ENCODE measurements at regions not wholly inside any gene's neighbourhood (a gene's known extent, or its start where the extent isn't known, plus 50 kb on each side); places are given as distances from the start of the nearest gene placed in this dataset.

GRCh38 chr3:18725668-18726407 is 300.7 kb upstream of the SATB1 start:
- WGBS, 2 donors (ENCODE audit: extremely low coverage in 2 of 2, insufficient read length in 2 of 2, insufficient replicate concordance in 1 of 2) = no CpG with 5 or more reads among the region's 6 CpGs
- Histone ChIP-seq H3K23ac (ENCODE audit: low read depth, low read length, poor library complexity) (no peak overlapping the region), H3K79me1 (ENCODE audit: low read depth, low read length) (no peaks in the 10 kb centered on the region), H4K8ac (ENCODE audit: low read depth, low read length) (no peak overlapping the region), H3K4me2 (ENCODE audit: insufficient read depth, low read length, poor library complexity, severe bottlenecking) (no peak overlapping the region), H2BK15ac (ENCODE audit: low read length) (no peak overlapping the region), H3K4ac (ENCODE audit: low read length) (no peak overlapping the region), H3K36me3 (replicated peaks in 1 of 2; ENCODE audit: control insufficient read depth in 2 of 2, insufficient read depth in 2 of 2, low read length in 2 of 2) (no peaks in the 10 kb centered on the region), H2BK5ac (ENCODE audit: low read length) (no peak overlapping the region), H3K18ac (ENCODE audit: low read length) (no peak overlapping the region), H2BK120ac (ENCODE audit: low read depth, low read length) (no peak overlapping the region), H3K4me3 (ENCODE audit: low read length in 2 of 2) (no peak overlapping the region), H3K27ac (replicated peaks; ENCODE audit: low read length) (no peak overlapping the region), H3K4me1 (ENCODE audit: control insufficient read depth in 2 of 2, insufficient read depth in 1 of 2, low read depth in 1 of 2, low read length in 2 of 2) (peaks cover 0 to 3% of the 10 kb centered on the region in 2 donors), H2AFZ (ENCODE audit: low read length) (no peak overlapping the region), H2BK12ac (ENCODE audit: low read length) (no peak overlapping the region), H2AK5ac (ENCODE audit: low read depth, low read length) (no peak overlapping the region), H3K27me3 (ENCODE audit: control insufficient read depth in 3 of 3, insufficient read depth in 3 of 3, low read depth in 1 of 3, low read length in 3 of 3) (no peaks in the 10 kb centered on the region), H3K9me3 (replicated peaks in 1 of 2; ENCODE audit: control insufficient read depth in 2 of 2, insufficient read depth in 1 of 2, low read depth in 1 of 2, low read length in 2 of 2) (no peaks in the 10 kb centered on the region), H3K9ac (ENCODE audit: low read depth, low read length, poor library complexity) (no peak overlapping the region), H4K91ac (ENCODE audit: low read depth, low read length, poor library complexity) (no peak overlapping the region), H3K14ac (ENCODE audit: low read length) (no peak overlapping the region)
- no peak for DNase-seq (ENCODE audit: low spot score)

- no peak for DNase-seq (ENCODE audit: low spot score)
- Histone ChIP-seq H3K4me2 (ENCODE audit: insufficient read depth, low read length, poor library complexity, severe bottlenecking) (no peak overlapping the region), H3K9ac (ENCODE audit: low read depth, low read length, poor library complexity) (no peak overlapping the region), H3K18ac (ENCODE audit: low read length) (no peak overlapping the region), H3K23ac (ENCODE audit: low read depth, low read length, poor library complexity) (no peak overlapping the region), H2BK120ac (ENCODE audit: low read depth, low read length) (no peak overlapping the region), H3K14ac (ENCODE audit: low read length) (no peak overlapping the region), H3K36me3 (replicated peaks in 1 of 2; ENCODE audit: control insufficient read depth in 2 of 2, insufficient read depth in 2 of 2, low read length in 2 of 2) (no peaks in the 10 kb centered on the region), H3K27ac (replicated peaks; ENCODE audit: low read length) (no peak overlapping the region), H2BK15ac (ENCODE audit: low read length) (no peak overlapping the region), H3K4me3 (ENCODE audit: low read length in 2 of 2) (no peak overlapping the region), H3K79me1 (ENCODE audit: low read depth, low read length) (no peaks in the 10 kb centered on the region), H2BK5ac (ENCODE audit: low read length) (no peak overlapping the region), H4K8ac (ENCODE audit: low read depth, low read length) (no peak overlapping the region), H4K91ac (ENCODE audit: low read depth, low read length, poor library complexity) (no peak overlapping the region), H3K4me1 (ENCODE audit: control insufficient read depth in 2 of 2, insufficient read depth in 1 of 2, low read depth in 1 of 2, low read length in 2 of 2) (peaks cover 0 to 3% of the 10 kb centered on the region in 2 donors), H2AFZ (ENCODE audit: low read length) (no peak overlapping the region), H3K4ac (ENCODE audit: low read length) (no peak overlapping the region), H2BK12ac (ENCODE audit: low read length) (no peak overlapping the region), H3K9me3 (replicated peaks in 1 of 2; ENCODE audit: control insufficient read depth in 2 of 2, insufficient read depth in 1 of 2, low read depth in 1 of 2, low read length in 2 of 2) (no peaks in the 10 kb centered on the region), H3K27me3 (ENCODE audit: control insufficient read depth in 3 of 3, insufficient read depth in 3 of 3, low read depth in 1 of 3, low read length in 3 of 3) (no peaks in the 10 kb centered on the region), H2AK5ac (ENCODE audit: low read depth, low read length) (no peak overlapping the region)
- WGBS, 2 donors (ENCODE audit: extremely low coverage in 2 of 2, insufficient read length in 2 of 2, insufficient replicate concordance in 1 of 2) = no CpG with 5 or more reads among the region's 2 CpGs
Measured at GRCh38 chr3:18724456-18724855, 299.3 kb upstream of the SATB1 start.

- no peak overlapping the region for H2BK15ac ChIP-seq (ENCODE audit: low read length)
- no peak overlapping the region for H3K4me2 ChIP-seq (ENCODE audit: insufficient read depth, low read length, poor library complexity, severe bottlenecking)
- no peak for DNase-seq (ENCODE audit: low spot score)
- no peak overlapping the region for H2BK12ac ChIP-seq (ENCODE audit: low read length)
- WGBS, 2 donors (ENCODE audit: extremely low coverage in 2 of 2, insufficient read length in 2 of 2, insufficient replicate concordance in 1 of 2) = no CpG with 5 or more reads among the region's 1 CpG
- H3K4me3 ChIP-seq (ENCODE audit: low read length in 2 of 2) = no peak overlapping the region
- peaks cover 0 to 3% of the 10 kb centered on the region in 2 donors for H3K4me1 ChIP-seq (ENCODE audit: control insufficient read depth in 2 of 2, insufficient read depth in 1 of 2, low read depth in 1 of 2, low read length in 2 of 2)
- no peak overlapping the region for H2AK5ac ChIP-seq (ENCODE audit: low read depth, low read length)
- no peaks in the 10 kb centered on the region for H3K27me3 ChIP-seq (ENCODE audit: control insufficient read depth in 3 of 3, insufficient read depth in 3 of 3, low read depth in 1 of 3, low read length in 3 of 3)
- no peak overlapping the region for H4K8ac ChIP-seq (ENCODE audit: low read depth, low read length)
- no peak overlapping the region for H3K27ac ChIP-seq (replicated peaks; ENCODE audit: low read length)
- no peak overlapping the region for H3K18ac ChIP-seq (ENCODE audit: low read length)
- no peak overlapping the region for H3K14ac ChIP-seq (ENCODE audit: low read length)
- H2AFZ ChIP-seq (ENCODE audit: low read length) = no peak overlapping the region
- H3K9ac ChIP-seq (ENCODE audit: low read depth, low read length, poor library complexity) = no peak overlapping the region
- H3K23ac ChIP-seq (ENCODE audit: low read depth, low read length, poor library complexity) = no peak overlapping the region
- H3K79me1 ChIP-seq (ENCODE audit: low read depth, low read length) = no peaks in the 10 kb centered on the region
- H3K36me3 ChIP-seq (replicated peaks in 1 of 2; ENCODE audit: control insufficient read depth in 2 of 2, insufficient read depth in 2 of 2, low read length in 2 of 2) = no peaks in the 10 kb centered on the region
- no peak overlapping the region for H4K91ac ChIP-seq (ENCODE audit: low read depth, low read length, poor library complexity)
- no peak overlapping the region for H2BK5ac ChIP-seq (ENCODE audit: low read length)
- no peak overlapping the region for H2BK120ac ChIP-seq (ENCODE audit: low read depth, low read length)
- H3K4ac ChIP-seq (ENCODE audit: low read length) = no peak overlapping the region
- no peaks in the 10 kb centered on the region for H3K9me3 ChIP-seq (replicated peaks in 1 of 2; ENCODE audit: control insufficient read depth in 2 of 2, insufficient read depth in 1 of 2, low read depth in 1 of 2, low read length in 2 of 2)
Measured at GRCh38 chr3:18723206-18723810, 298.2 kb upstream of the SATB1 start.

DNA sequence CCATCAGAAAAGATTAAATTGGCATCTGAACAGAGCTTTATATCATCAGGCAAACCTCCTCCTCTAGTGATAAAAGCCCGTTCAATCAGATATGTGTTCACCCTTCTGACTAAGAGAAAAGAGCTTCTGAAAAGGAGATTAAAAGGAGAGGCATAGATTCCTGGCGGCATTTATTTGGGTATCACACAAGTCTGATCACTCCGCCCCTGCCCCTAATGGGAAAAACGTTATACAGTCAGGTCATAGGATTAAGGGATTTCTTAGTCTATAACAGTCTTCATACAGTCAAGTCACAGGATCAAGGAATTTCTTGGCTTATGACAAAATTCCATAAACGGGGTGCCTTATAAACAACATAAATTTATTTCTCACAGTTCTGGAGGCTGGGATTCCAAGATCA is 295.4 kb upstream of the SATB1 start:
- H2AK5ac ChIP-seq (ENCODE audit: low read depth, low read length) = no peak overlapping the region
- no peak overlapping the region for H3K4me3 ChIP-seq (ENCODE audit: low read length in 2 of 2)
- DNase-seq (ENCODE audit: low spot score) = no peak
- H2BK15ac ChIP-seq (ENCODE audit: low read length) = no peak overlapping the region
- no peak overlapping the region for H4K91ac ChIP-seq (ENCODE audit: low read depth, low read length, poor library complexity)
- no peak overlapping the region for H3K18ac ChIP-seq (ENCODE audit: low read length)
- H3K27me3 ChIP-seq (ENCODE audit: control insufficient read depth in 3 of 3, insufficient read depth in 3 of 3, low read depth in 1 of 3, low read length in 3 of 3) = no peaks in the 10 kb centered on the region
- no peak overlapping the region for H2BK12ac ChIP-seq (ENCODE audit: low read length)
- no peak overlapping the region for H3K4me2 ChIP-seq (ENCODE audit: insufficient read depth, low read length, poor library complexity, severe bottlenecking)
- no peak overlapping the region for H2BK5ac ChIP-seq (ENCODE audit: low read length)
- H3K79me1 ChIP-seq (ENCODE audit: low read depth, low read length) = no peaks in the 10 kb centered on the region
- H3K4me1 ChIP-seq (ENCODE audit: control insufficient read depth in 2 of 2, insufficient read depth in 1 of 2, low read depth in 1 of 2, low read length in 2 of 2) = peaks cover 0 to 3% of the 10 kb centered on the region in 2 donors
- no peaks in the 10 kb centered on the region for H3K36me3 ChIP-seq (replicated peaks in 1 of 2; ENCODE audit: control insufficient read depth in 2 of 2, insufficient read depth in 2 of 2, low read length in 2 of 2)
- no peak overlapping the region for H3K27ac ChIP-seq (replicated peaks; ENCODE audit: low read length)
- H4K8ac ChIP-seq (ENCODE audit: low read depth, low read length) = no peak overlapping the region
- no peak overlapping the region for H2BK120ac ChIP-seq (ENCODE audit: low read depth, low read length)
- H3K4ac ChIP-seq (ENCODE audit: low read length) = no peak overlapping the region
- H2AFZ ChIP-seq (ENCODE audit: low read length) = no peak overlapping the region
- H3K9ac ChIP-seq (ENCODE audit: low read depth, low read length, poor library complexity) = no peak overlapping the region
- H3K9me3 ChIP-seq (replicated peaks in 1 of 2; ENCODE audit: control insufficient read depth in 2 of 2, insufficient read depth in 1 of 2, low read depth in 1 of 2, low read length in 2 of 2) = no peaks in the 10 kb centered on the region
- no peak overlapping the region for H3K14ac ChIP-seq (ENCODE audit: low read length)
- no peak overlapping the region for H3K23ac ChIP-seq (ENCODE audit: low read depth, low read length, poor library complexity)
- no CpG with 5 or more reads among the region's 5 CpGs for WGBS, 2 donors (ENCODE audit: extremely low coverage in 2 of 2, insufficient read length in 2 of 2, insufficient replicate concordance in 1 of 2)

All from neuronal stem cell (in vitro differentiated cells).